HepG2 (cell line): ENCODE measurements at regions not wholly inside any gene's neighbourhood (a gene's known extent, or its start where the extent isn't known, plus 50 kb on each side); places are given as distances from the start of the nearest gene placed in this dataset.

Source experiments
- ATAC-seq: fragments of 200-7000 bp; cut with Tn5 transposase; 3 replicates; pipeline ENCODE4 v1.9.1; 2020; ENCODE audit warnings: mild to moderate bottlenecking, moderate library complexity
- BruUV-seq: library from RNA; stranded (reverse); fragments of 400-500 nt; replicated peaks from 2 replicates; lab custom pipeline; 2021; lab: Mats Ljungman, UMichigan
- CTCF ChIA-PET: fragments of 300-600 bp; formaldehyde crosslinking; extraction: SDS; loops from one replicate; lab custom pipeline; 2021; ENCODE audit warnings: low total read pairs, inconsistent platforms, low intra/inter-chr PET ratio; lab: Yijun Ruan, JAX
- POLR2A ChIA-PET: fragments of 350-600 bp; sonication (Branson Sonifier 250); formaldehyde crosslinking; loops from one replicate; lab custom pipeline; 2020; ENCODE audit warnings: antibody characterized with exemption, inconsistent platforms; lab: Yijun Ruan, JAX
- DNase-seq: peaks from one replicate; pipeline ENCODE4 v3.0.0-alpha.2; 2015; ENCODE audit warnings: low spot score
- FAIRE-seq: peaks from 3 replicates; lab custom pipeline; 2011; peaks lifted over from hg19 to GRCh38; lab: Jason Lieb, UNC
- H2AFZ ChIP-seq: one replicate; pipeline ENCODE4 v1.6.1; 2011; ENCODE audit warnings: low read length, inconsistent platforms
- H3K27ac ChIP-seq: fragments of 300-600 bp; 3 replicates; pipeline ENCODE4 v1.8.0; 2011; ENCODE audit warnings: mixed run types, mild to moderate bottlenecking, mixed read lengths, low read length, inconsistent platforms; ENCODE audit not compliant: insufficient read depth; ENCODE audit errors: extremely low read length
- H3K27me3 ChIP-seq, 2 experiments: fragments of 200-600 bp in 1 of 2; 2 replicates in 1 of 2; 3 replicates in 1 of 2; pipeline versions ENCODE4 v1.6.0 to v1.8.0; 2011; ENCODE audit warnings: low read length in 2 of 2, mild to moderate bottlenecking in 2 of 2, moderate library complexity in 2 of 2, inconsistent platforms in 1 of 2; ENCODE audit not compliant: insufficient read depth in 2 of 2, control insufficient read depth in 1 of 2
- H3K36me3 ChIP-seq, 2 experiments: fragments of 200-600 bp in 1 of 2; replicated peaks in 1 of 2; 2 replicates in 1 of 2; 3 replicates in 1 of 2; pipeline versions ENCODE4 v1.5.1 to v1.8.0; 2011; ENCODE audit warnings: low read length in 2 of 2, inconsistent platforms in 1 of 2; ENCODE audit not compliant: insufficient read depth in 2 of 2, control insufficient read depth in 1 of 2
- H3K4me1 ChIP-seq: 2 replicates; pipeline ENCODE4 v1.5.1; 2012; ENCODE audit warnings: low read length, inconsistent platforms; ENCODE audit not compliant: insufficient read depth
- H3K4me2 ChIP-seq: 2 replicates; pipeline ENCODE4 v1.6.0; 2011; ENCODE audit warnings: low read depth, low read length, inconsistent platforms
- H3K4me3 ChIP-seq, 3 experiments: fragments of 200-600 bp in 1 of 3; sonication (generic), shearing (Covaris generic) in 1 of 3; replicated peaks in 1 of 3; 2 replicates each; pipeline ENCODE4 v1.5.1; 2011 to 2016; ENCODE audit warnings: low read length in 3 of 3, inconsistent platforms in 2 of 3, low read depth in 2 of 3, mild to moderate bottlenecking in 2 of 3, control low read depth in 1 of 3, mixed read lengths in 1 of 3; ENCODE audit not compliant: insufficient read depth in 1 of 3
- H3K79me2 ChIP-seq: one replicate; pipeline ENCODE4 v1.6.1; 2011; ENCODE audit warnings: low read length, inconsistent platforms; ENCODE audit not compliant: insufficient read depth
- H3K9ac ChIP-seq: 2 replicates; pipeline ENCODE4 v1.6.0; 2011; ENCODE audit warnings: mild to moderate bottlenecking, low read depth, low read length, inconsistent platforms; ENCODE audit not compliant: insufficient read depth
- H3K9me3 ChIP-seq: 2 replicates; pipeline ENCODE4 v1.5.1; 2012; ENCODE audit warnings: mild to moderate bottlenecking, low read length
- H4K20me1 ChIP-seq: 2 replicates; pipeline ENCODE4 v1.6.0; 2011; ENCODE audit warnings: inconsistent platforms, mild to moderate bottlenecking, low read length, moderate library complexity; ENCODE audit not compliant: insufficient read depth
- BCL6 ChIP-seq: IDR thresholded peaks from 2 replicates; pipeline ENCODE4 v1.6.1; 2016; ENCODE audit warnings: missing genetic modification reagents, missing compliant biosample characterization
- HES4 ChIP-seq: sonication (generic); formaldehyde crosslinking; IDR thresholded peaks from 2 replicates; pipeline ENCODE4 v1.9.0; 2021; ENCODE audit warnings: mild to moderate bottlenecking, missing genetic modification reagents, borderline replicate concordance
- SNAI1 ChIP-seq: sonication (generic); formaldehyde crosslinking; IDR thresholded peaks from 2 replicates; pipeline ENCODE4 v1.5.0; 2020; ENCODE audit warnings: mild to moderate bottlenecking, missing genetic modification reagents, borderline replicate concordance
- TOE1 ChIP-seq: sonication (generic); formaldehyde crosslinking; IDR thresholded peaks from 2 replicates; pipeline ENCODE4 v1.4.0; 2020; ENCODE audit warnings: mild to moderate bottlenecking, missing genetic modification reagents
- WGBS: methylation state at CpG from one replicate; pipeline ENCODE4 v1.1.6; 2017; ENCODE audit warnings: low lambda C conversion rate; 5-methylcytosine and 5-hydroxymethylcytosine counted together
- in situ Hi-C: cut with HindIII; loops from 2 replicates; pipeline ENCODE4 v1.10.0; 2017; ENCODE audit warnings: low pct_unique_long_range_greater_than_20kb; ENCODE audit not compliant: extremely low pct_ligation_motif_present
- intact Hi-C: fragments of 100-400 bp; cut with micrococcal nuclease; formaldehyde crosslinking; loops from one replicate; pipeline ENCODE4 v1.10.0; 2022; ENCODE audit not compliant: unreplicated experiment
- TF ChIP-seq, protein P1 (sequence below), 2 experiments: IDR thresholded peaks; 2 replicates each; pipeline ENCODE4 v1.6.1; 2011 to 2012; ENCODE audit warnings: low read length in 2 of 2, borderline replicate concordance in 1 of 2, low read depth in 1 of 2, mild to moderate bottlenecking in 1 of 2, moderate library complexity in 1 of 2
- TF ChIP-seq, protein P2 (sequence below): sonication (generic); formaldehyde crosslinking; IDR thresholded peaks from 2 replicates; pipeline ENCODE4 v1.8.0; 2022; ENCODE audit warnings: missing genetic modification reagents, mild to moderate bottlenecking, inconsistent platforms, borderline replicate concordance
- TF ChIP-seq, protein P3 (sequence below): sonication (generic); formaldehyde crosslinking; IDR thresholded peaks from 2 replicates; pipeline ENCODE4 v1.5.0; 2020; ENCODE audit warnings: mild to moderate bottlenecking, missing genetic modification reagents

DNA sequence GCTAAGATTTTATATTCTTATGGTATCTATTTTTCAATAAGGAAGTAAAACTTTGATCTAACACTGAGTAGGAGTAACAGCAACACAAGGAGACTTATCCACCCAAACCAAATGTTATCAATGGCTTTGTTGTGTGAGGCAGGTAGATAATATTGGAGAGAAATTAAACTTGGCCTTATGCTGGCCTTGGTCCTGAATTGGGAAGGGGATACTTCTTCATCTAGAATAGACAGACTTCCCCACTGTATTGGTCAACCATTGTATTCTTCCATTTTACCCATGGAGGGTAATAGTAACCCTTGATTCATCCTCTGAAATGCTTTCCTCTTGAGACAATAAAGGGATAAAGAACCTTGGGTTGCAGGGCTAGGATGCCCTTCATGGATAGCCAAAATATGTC, 76.3 kb upstream of the ANKFN1 start:
- intact Hi-C loops = no loop called here
- H2AFZ ChIP-seq = no peak overlapping the region
- no peak overlapping the region for H3K4me3 ChIP-seq
- in situ Hi-C loops = no loop called here
- H4K20me1 ChIP-seq = no peaks in the 10 kb centered on the region
- H3K27ac ChIP-seq = no peak overlapping the region
- FAIRE-seq (no peak), DNase-seq (no peak), ATAC-seq (no peak)
- ChIA-PET CTCF (no interaction called here), POLR2A (no interaction called here)
- no peaks in the 10 kb centered on the region for H3K4me1 ChIP-seq
- BruUV-seq = no TSS peak
- H3K9me3 ChIP-seq = no peaks in the 10 kb centered on the region
- H3K27me3 ChIP-seq = no peaks in the 10 kb centered on the region
- no peaks in the 10 kb centered on the region for H3K36me3 ChIP-seq
- no peak overlapping the region for H3K9ac ChIP-seq
- no peak overlapping the region for H3K4me2 ChIP-seq
- TF ChIP-seq, protein P1, sequence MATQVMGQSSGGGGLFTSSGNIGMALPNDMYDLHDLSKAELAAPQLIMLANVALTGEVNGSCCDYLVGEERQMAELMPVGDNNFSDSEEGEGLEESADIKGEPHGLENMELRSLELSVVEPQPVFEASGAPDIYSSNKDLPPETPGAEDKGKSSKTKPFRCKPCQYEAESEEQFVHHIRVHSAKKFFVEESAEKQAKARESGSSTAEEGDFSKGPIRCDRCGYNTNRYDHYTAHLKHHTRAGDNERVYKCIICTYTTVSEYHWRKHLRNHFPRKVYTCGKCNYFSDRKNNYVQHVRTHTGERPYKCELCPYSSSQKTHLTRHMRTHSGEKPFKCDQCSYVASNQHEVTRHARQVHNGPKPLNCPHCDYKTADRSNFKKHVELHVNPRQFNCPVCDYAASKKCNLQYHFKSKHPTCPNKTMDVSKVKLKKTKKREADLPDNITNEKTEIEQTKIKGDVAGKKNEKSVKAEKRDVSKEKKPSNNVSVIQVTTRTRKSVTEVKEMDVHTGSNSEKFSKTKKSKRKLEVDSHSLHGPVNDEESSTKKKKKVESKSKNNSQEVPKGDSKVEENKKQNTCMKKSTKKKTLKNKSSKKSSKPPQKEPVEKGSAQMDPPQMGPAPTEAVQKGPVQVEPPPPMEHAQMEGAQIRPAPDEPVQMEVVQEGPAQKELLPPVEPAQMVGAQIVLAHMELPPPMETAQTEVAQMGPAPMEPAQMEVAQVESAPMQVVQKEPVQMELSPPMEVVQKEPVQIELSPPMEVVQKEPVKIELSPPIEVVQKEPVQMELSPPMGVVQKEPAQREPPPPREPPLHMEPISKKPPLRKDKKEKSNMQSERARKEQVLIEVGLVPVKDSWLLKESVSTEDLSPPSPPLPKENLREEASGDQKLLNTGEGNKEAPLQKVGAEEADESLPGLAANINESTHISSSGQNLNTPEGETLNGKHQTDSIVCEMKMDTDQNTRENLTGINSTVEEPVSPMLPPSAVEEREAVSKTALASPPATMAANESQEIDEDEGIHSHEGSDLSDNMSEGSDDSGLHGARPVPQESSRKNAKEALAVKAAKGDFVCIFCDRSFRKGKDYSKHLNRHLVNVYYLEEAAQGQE (IDR thresholded peaks at IDR 0.05; ENCODE audit: borderline replicate concordance in 1 of 2, low read depth in 1 of 2, low read length in 2 of 2) = peak in 1 of 2 experiments; percentile 32; a peak in 1 of 4 replicates
- TF ChIP-seq HES4 (no peak), TOE1 (no peak)
- no peaks in the 10 kb centered on the region for H3K79me2 ChIP-seq

DNA sequence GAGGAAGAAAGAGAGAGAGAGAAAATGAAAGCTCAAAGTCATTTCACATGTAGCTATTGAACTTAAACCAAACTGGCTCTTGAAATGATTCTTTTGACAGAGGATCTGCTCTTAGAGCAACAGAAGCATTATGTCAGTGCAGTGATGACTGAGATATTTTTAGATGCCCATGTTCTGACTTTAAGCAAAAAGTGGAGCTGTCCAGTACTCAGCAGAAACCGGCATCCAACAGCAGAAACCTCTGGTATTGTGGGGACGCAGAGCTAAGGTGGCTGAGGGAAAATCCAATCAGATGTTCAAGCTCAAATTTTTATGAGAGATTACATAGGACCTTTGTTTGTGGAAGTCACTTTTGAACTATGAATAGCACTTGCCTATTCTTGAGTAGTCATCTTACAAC, 69.8 kb upstream of the ANKFN1 start:
- Histone ChIP-seq H3K9me3 (no peaks in the 10 kb centered on the region), H4K20me1 (no peaks in the 10 kb centered on the region), H3K36me3 (no peaks in the 10 kb centered on the region), H2AFZ (no peak overlapping the region), H3K9ac (no peak overlapping the region), H3K27me3 (no peaks in the 10 kb centered on the region; a peak in 1 of 5 replicates), H3K4me1 (no peaks in the 10 kb centered on the region), H3K79me2 (no peaks in the 10 kb centered on the region), H3K27ac (no peak overlapping the region), H3K4me2 (no peak overlapping the region), H3K4me3 (no peak overlapping the region)
- no peak for ATAC-seq
- WGBS = 2% methylated on average over 2 of the region's 2 CpGs
- in situ Hi-C loops = no loop called here
- no TSS peak for BruUV-seq
- intact Hi-C loops = no loop called here
- CTCF ChIA-PET = no interaction called here
- no peak for DNase-seq
- TF ChIP-seq, protein P2, sequence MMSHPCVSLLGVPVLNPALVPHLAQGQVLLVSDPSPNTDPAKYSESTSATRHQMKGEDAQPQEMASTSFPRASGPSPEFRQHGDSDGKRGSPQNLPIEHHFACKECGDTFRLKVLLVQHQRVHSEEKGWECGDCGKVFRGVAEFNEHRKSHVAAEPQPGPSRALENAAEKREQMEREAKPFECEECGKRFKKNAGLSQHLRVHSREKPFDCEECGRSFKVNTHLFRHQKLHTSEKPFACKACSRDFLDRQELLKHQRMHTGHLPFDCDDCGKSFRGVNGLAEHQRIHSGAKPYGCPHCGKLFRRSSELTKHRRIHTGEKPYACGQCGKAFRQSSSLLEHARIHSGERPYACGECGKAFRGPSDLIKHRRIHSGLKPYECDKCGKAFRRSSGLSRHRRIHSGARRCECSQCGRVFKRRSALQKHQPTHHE = no peak
- TF ChIP-seq, protein P3, sequence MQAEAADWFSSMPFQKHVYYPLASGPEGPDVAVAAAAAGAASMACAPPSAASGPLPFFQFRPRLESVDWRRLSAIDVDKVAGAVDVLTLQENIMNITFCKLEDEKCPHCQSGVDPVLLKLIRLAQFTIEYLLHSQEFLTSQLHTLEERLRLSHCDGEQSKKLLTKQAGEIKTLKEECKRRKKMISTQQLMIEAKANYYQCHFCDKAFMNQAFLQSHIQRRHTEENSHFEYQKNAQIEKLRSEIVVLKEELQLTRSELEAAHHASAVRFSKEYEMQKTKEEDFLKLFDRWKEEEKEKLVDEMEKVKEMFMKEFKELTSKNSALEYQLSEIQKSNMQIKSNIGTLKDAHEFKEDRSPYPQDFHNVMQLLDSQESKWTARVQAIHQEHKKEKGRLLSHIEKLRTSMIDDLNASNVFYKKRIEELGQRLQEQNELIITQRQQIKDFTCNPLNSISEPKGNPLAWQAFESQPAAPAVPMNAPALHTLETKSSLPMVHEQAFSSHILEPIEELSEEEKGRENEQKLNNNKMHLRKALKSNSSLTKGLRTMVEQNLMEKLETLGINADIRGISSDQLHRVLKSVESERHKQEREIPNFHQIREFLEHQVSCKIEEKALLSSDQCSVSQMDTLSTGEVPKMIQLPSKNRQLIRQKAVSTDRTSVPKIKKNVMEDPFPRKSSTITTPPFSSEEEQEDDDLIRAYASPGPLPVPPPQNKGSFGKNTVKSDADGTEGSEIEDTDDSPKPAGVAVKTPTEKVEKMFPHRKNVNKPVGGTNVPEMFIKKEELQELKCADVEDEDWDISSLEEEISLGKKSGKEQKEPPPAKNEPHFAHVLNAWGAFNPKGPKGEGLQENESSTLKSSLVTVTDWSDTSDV = no peak
- TF ChIP-seq BCL6 (CRISPR knock-in tag) (no peak), SNAI1 (CRISPR knock-in tag) (no peak)
- POLR2A ChIA-PET = no interaction called here
- FAIRE-seq = no peak
